ENCODE measurements at regions not wholly inside any gene's neighbourhood (a gene's known extent, or its start where the extent isn't known, plus 50 kb on each side); places are given as distances from the start of the nearest gene placed in this dataset.

GRCh38 chr10:118805146-118805545 lies 50.4 kb upstream of the CACUL1 start:
- TF ChIP-seq CTCF (IDR thresholded peaks at IDR 0.05), result no peak
- TF ChIP-seq EZH2 (IDR thresholded peaks at IDR 0.05), result no peak
- no peak for TF ChIP-seq EZH2phosphoT487 (IDR thresholded peaks at IDR 0.05)
